Left kidney (tissue), 1 donor: ENCODE measurements at regions not wholly inside any gene's neighbourhood (a gene's known extent, or its start where the extent isn't known, plus 50 kb on each side); places are given as distances from the start of the nearest gene placed in this dataset.

ENCODE experiments used
- DNase-seq: peaks from one replicate; pipeline ENCODE4 v3.0.0-alpha.2; 2013

DNA sequence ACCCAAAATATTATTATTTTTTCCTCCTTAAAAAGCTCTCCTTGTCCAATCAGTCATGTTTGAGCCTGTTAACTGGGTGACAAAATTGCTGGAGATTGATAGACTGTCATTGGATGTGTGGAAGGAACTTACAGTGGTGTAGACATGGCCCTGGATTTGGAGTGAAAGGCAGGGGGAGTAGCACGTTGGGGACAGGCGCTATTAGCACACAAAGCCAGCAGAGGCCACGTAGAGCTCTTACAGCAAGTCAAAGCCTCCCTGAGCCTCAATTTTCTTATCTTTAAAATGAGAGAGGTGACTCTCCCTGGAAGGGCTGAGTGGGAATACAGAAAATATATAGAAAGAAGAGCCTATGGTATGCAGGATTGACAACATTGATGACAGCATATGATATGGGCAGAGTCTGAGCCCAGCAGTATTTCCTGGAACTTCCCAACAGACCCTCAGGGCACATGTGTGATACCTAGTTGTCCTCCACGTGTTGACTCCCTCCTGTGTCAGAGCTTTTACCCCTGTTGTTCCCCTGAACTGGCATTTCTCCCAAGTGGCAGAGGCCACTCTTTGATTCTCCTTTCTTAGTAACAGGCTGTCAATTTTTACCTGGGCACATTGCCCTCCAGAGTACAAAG lies 504.9 kb downstream of the VRK1 start:
- no peak for DNase-seq

DNA sequence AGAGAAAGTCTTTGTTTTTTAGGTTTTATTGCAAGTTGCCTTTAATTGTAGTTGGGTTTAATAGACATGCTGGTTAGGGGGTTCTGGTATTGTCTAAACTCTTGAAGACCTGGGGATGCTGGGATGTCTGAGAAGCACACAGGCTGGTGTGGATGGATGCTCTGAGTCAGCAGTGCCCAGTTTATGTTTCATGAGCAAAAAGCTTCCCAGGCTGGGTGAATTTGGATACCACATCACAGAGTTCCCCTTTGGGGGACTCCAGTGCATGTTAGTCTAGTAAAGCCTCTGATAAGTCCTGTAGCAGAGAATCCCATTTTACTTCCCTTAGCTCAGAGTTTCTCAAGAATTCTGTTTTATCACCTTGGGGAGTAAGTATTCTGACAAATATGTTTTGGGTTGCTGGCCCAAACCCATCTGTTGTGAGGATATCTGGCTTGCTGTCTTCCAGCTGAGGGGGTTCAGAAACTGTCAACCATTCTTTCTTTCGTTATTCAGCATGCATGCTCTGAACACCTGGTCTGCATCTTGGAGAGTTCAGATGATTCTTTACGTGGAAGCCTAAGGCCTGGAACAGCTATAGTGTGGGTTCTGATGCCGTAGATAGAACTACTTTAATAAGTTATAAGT lies 509.1 kb downstream of the VRK1 start:
- DNase-seq: no peak

DNA sequence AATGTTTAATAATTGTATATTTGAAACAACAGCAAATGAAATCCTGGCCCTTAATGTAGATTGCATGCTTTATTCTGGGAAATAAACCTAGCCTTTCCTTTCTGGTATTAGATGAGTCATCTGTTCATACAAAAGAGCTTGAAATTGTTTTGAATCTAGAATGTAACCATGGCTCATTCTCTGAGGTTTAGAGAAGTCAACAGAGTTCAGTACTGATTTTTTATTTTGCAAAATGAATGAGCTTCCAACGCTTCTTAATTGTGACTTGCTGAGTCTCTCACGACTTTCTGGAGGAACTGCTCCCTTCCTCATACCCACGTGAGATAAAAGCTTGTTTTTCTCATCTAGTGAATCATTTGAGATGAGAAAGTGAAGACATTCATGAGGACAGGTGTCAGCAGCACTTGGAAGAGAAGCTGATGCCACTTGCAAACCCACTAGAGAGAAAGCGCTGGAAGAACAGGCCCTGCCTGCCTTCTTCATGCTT lies 509.6 kb downstream of the VRK1 start:
- DNase-seq: no peak

DNA sequence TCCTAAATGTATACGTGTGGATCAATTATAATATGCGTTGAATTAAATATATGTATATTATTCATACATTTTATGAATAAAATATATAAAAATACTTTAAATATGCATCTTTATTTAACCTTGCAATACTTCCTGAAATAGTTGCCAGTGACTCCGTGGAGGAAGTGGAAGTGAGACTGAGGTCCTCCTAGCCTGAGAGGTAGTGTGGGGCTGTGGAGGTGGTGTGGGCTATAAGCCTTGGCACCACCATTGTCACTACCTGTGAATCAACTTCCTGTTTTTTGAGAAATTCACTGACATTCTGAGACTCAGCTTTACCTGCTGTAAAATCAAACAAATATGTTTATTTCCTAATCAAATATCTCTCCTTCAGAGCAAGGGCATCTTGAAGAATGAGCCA lies 514.2 kb downstream of the VRK1 start:
- no peak for DNase-seq

DNA sequence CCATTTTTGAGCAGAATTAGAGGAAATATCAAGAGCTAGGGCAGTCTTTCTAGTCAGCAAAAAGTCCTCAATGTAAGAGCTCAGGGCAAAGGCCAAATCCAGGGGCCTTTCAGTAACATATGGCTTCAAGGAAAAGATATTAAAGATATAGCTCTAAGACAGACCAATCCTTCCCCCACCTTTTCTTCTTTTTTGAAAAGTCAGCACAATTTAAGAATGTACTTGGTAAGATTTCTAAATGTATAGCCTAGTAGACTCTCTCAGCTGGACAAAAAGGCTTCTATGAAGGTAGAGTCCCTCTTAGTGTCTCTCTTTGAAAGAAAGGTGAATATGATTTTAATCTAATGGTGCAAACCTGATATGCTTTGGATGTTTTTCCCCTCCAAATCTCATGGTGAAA lies 515.7 kb downstream of the VRK1 start:
- no peak for DNase-seq

DNA sequence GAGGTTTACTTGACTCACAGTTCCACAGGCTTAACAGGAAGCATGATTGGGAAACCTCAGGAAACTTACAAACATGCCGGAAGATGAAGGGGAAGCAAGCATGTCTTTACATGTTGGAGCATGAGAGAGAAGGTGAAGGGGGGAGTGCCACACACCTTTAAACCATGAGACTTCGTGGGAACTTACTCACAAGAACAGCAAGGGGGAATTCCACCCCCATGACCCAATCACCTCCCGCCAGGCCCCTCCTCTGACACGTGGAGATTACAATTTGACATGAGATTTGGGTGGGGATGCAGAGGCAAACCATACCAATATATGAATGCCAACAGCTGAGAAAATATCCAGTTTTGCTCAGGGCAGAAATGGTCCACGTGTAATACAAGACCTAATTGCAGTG lies 518.6 kb downstream of the VRK1 start:
- no peak for DNase-seq

DNA sequence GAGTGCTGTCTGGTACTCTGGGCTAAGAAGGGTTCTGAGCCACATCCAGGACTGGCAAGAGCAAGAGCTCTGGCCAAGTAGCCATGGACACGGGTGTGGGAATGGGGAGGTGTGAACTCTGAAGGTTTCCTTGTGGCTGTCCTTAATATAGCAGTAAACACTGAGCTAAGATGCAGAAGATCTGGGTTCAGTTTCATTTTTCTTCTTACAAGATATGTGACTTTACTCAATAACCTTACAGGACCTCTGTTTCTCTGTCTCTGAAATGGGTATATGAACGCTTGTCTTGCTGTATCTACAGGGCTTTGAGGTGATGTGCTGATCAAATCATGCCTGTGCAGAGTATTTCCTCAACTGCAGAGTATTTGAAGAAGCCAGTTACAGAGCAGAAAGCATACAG lies 521.2 kb downstream of the VRK1 start:
- no peak for DNase-seq

DNA sequence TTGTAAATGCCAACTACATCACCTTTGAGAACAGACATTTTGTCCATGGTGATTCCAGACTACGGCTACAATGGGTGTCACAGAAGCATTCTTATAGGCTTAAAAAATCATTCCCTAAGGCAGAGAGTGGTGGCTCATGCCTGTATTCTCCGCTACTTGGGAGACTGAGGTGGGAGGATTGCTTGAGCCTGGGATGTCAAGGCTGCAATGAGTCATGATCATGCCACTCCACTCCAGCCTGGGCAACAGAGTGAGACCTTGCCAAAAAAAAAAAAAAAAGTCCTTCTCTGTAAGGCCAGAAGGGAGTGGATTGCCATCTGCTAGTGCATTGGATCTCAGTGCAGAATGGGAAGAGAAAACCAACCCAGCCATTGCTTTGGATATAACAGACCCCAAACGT lies 522.5 kb downstream of the VRK1 start:
- no peak for DNase-seq

DNA sequence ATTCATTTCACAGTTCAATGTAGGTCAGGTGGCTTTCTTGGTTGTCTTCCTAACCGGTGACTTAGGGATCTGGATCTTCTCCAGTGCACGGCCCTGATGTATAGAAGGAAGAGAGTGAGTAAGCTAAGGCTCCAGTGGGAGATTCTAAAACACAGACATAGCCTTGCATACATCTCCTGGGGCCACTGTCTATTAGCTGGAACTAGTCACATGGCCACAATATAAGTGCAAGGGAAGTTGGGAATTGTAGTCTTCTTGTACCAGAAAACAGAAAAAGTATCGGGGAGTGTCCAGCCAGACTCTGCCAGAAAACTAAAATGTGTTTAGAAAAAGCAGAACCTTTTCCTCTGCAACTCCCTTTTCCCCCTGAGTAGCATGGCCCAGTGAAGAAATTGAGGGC lies 531.6 kb downstream of the VRK1 start:
- DNase-seq: no peak

DNA sequence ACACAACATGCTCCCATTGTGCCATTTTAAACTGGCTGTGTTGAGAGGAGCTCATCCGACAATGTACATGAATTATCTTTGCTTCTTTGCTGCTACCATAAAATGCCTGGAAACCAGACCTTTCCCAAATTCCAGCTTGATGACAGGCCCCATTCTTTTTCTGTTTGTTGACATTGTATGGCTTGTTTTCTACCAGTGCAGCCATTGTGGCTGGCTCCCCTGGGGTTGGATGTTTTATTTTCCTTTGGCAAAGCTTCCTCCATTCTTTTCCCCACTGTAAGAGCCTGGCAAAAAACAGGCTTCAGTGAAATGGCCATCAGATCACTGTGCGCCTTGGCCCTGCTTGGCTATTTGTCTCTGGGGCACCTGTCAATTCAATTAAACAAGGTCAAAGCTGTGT lies 532.5 kb downstream of the VRK1 start:
- DNase-seq: no peak

DNA sequence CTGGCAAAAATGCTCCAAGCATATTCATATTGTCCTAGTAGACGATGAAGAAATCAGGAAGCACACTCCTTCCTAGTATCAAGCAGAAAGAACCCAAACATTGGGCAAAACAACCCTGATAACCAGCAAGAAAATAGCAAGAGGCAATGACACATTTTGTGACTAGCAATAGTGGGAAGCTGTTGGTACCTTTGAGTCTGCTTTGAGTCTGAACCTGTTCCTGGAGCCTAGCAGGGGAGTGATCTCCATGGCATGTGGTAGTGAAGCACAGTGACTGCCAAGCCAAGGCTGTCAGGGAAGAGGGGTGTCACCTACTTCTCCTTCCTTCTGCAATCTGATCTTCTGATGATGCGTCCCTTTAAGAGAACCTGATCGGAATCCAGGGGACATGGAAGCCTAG lies 533.9 kb downstream of the VRK1 start:
- DNase-seq: no peak

DNA sequence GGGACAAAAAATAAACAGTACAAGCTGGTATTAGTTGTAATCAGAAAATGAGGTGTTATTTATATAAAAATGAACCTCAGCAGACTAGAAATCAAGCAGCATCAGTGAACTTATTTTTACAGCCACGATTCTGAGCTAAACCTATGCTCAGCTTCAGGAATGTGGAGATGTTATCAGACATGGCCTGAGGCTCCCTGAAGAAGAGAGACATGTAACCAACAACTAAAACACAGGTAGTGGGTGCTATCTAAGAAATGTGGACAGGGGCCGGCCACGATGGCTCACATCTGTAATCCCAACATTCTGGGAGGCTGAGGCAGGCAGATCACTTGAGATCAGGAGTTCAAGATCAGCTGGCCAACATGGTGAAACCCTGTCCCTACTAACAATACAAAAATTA lies 534.3 kb downstream of the VRK1 start:
- DNase-seq: no peak

DNA sequence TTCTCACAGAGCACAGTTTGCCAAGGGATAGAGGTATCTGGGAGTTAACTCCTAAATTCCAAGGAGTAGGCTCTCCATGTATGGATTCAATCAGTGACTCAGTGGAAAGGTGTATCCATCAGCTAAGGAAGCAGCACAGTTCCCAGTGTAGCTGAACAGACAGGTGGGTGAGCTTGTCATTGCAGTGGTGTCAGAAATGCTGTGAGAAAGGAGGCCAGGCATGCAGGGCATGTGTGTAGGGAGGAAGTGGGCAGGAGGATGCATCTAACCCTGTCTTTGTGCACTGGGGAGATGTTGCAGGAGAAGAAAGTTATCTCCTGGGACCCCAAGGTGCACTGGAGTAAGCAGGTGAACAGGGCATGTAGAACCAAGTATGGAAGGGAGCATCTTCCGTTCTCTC lies 539.0 kb downstream of the VRK1 start:
- DNase-seq: no peak

DNA sequence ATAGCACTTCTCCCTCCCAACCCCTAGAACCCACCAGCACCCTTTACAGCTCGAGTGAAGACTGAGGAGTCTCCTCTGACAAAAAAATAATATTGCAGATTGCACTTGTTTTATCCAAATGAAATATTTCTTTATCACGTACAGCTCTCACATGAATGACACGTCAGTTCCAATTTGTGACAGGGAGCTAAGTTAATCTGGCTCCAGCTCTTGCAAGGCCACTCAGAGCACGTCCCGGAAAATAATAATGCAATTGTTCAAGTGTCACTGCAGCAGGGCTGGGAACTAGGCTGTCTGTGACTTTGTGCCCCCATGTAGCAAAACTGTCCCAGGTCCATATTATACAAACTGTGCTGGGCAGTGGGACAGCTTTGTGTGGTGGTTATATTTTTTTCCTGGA lies 539.6 kb downstream of the VRK1 start:
- DNase-seq: no peak

DNA sequence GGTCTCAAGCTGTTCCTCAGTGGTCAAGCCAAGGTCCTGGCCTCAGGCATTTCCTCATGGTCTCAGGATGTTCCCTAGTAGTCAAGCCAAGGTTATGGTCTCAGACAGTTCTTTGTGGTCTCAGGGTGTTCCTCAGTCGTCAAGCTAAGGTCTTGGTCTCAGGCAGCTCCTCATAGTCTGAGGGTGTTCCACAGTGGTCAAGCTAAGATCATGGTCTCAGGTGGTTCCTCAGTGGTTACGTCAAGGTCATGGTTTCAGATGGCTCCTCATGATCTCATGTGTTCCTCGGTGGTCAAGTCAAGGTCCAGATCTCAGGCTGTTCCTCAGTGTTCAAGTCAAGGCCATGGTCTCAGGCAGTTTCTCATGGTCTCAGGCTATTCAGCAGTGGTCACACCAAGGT lies 540.1 kb downstream of the VRK1 start:
- DNase-seq: no peak

DNA sequence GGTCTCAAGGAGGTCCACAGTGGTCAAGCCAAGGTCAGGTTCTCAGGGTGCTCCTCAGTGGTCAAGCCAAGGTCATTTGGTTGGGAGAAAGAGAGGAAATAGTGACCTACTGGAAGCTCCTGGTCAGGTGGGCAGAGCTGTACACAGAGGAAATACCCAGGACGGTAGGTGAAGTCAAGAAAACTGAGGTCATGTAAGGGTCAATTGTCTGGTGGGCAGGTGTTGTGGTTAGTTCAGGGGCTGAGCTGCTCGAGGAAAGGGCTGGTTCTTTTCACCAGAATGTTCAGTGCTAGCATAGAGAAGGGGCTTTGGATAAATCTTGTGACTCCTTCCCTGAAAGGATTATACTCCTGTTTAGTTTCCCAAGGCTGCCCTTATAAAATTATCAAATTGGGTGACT lies 540.5 kb downstream of the VRK1 start:
- DNase-seq: no peak

DNA sequence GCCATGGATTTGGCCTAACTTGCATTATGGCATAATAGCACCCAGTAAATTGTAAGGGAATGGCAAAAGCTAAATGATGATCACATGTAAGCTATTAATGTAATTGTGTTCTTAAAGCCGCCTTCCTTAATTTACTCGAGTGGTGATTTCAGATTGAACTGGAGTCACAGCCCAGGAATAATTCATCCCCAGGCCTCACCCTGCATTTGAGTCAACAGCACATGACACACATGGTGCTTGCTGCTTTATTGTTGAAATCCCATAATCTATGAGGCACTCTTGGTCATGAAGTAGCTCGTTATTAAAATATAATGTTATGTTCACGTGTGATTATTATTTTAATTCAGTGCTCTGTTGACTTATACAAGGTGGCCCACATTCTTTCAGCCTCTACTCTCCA lies 547.5 kb downstream of the VRK1 start:
- DNase-seq: no peak

DNA sequence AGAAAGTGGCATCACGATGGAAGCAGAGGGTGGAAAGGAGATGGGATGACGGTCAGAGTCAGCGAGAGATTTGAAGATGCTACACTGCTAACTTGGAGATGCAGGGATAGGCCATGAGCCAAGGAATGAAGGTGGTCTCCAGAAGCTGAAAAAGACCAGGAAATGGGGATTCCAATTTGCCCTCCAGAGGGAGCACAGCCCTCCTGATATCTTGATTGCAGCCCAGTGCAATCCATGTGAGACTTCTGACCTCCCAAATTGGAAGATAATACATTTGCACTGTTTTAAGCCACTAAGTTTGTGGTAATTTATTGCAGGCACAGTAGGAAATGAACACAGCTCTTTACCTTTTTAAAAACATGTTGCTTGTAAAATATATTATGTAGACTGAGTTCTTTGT lies 549.5 kb downstream of the VRK1 start:
- no peak for DNase-seq

DNA sequence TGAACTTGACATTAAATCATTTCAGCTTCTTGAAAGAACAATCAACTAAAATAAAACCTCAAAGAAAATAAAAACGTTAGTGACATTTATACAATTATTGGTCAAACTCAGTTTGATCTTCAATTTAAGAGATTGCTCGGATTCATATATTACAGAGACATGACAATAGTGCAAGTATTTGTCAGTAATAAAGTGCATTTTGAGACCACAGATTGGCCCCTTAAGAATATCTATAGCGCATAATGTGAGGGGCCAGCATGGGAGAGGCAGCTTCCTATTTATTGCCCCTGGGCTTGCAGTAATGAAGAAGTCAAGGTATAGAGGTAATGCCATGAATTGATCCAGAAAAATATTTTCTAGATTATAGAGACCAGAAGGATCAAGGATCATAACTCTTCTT lies 552.3 kb downstream of the VRK1 start:
- no peak for DNase-seq

DNA sequence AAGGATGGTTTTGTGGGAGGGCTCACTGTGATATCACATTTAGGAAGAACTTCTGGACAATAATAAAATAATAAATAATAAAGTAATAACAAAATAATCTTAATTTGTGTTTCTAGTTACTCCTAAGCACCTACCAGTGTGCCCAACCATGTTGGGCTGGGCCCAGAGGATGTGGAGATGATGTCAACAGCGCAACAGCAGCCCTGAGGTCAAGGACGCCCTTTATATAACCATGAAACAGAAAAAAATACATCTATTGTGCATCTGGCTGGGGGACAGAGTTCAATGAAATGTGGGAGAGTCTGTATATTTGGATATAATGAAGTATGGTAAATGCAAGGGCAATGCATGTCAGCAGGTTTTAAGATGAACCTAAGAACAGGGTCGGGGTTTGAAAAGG lies 552.8 kb downstream of the VRK1 start:
- DNase-seq: no peak

DNA sequence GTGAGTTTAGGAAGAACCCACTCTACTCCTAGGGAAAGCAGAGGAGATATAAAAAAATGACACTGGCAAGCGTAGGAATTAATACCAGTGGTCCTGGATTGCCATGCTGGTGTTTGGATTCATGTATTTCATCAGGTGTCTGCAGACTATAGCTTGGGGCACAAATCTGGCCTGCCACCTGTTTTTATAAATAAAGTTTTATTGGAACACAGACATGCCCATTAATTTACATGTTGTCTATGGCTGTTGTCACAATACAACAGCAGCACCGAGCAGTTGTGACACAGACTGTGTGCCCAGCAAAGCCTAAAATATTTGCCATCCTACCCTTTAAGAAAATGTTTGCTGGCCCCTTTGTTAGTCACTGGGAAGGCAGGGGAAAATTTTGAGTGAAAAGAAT lies 553.2 kb downstream of the VRK1 start:
- DNase-seq: no peak

DNA sequence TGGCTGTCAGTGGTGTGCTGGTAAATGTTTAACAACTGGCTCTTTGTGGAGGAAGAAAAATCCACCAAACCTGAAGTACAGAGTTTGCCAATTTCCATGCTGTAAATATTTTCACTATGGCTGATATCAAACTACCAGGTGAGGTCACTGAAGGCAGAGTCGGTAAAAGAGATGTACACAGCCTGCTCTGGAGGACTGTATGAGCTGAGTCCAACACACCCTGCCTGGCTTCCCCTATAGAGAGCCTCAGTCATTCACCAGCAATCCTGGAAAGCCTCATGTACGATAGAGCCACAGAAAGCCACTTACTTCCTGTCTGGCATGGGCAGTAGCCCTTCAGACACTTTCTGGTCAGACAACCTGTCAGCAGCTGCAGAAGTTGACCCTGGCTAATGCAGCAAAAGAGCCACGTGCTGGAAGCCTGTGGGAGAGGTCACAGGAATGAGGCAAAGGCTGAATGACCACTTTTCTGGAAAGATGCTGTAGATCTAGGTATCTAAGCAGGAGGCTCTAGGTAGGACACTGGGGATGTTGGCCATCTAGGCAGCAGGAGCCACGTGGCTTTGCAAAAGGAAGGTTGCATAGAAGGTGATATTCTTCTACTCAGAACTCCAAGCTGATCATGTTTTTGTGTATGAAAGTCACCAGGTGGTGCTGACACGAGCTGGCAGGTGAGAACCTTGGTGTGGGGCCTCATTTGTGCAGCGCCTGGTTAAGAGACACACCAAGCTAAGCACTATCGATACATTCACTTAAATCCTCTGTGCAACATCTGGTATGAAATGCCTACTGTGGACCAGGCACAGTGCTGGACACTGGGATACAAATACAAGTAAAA lies 553.9 kb downstream of the VRK1 start:
- DNase-seq: no peak

DNA sequence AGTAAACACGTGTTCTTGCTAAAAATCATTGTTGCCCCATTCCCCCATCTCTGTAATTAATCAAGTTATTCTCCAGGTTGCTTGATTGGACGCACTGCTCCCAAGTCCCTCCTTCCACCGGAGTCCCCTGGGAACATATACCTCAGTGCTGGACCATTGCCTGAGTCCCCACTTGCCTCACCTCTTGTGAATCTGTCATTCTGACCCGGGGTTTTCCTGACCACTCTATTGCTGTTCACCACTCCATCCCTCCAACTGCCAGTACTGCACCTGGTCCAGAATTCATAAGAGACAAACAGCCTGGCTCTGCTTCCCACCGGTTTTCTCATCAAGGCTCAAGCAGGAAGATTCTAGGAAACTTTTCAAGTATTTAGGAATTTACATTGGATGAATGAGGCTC lies 555.9 kb downstream of the VRK1 start:
- no peak for DNase-seq
